ENCODE measurements at regions not wholly inside any gene's neighbourhood (a gene's known extent, or its start where the extent isn't known, plus 50 kb on each side); places are given as distances from the start of the nearest gene placed in this dataset.

DNA sequence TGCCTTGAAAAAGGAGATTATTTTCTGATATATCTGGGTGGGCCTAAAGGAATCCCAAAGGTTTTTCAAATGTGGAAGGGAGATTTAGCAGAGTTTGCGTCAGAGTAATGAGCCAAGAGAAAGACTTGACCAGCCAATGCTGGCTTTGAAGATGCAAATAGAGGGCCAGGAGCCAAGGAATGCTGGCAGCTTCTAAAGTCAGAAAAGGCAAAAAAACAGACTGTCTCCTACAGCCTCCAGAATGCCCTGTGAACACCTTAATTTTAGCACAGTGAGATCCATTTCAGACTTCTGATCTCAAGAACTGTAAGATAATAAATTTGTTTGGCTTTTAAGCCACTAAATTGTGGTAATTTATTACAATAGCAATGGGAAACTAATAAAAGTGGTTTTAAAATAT, 122.6 kb upstream of the FREM1 start:
- no peak for TF ChIP-seq ZNF274 (IDR thresholded peaks at IDR 0.05; ENCODE audit: low read depth, low read length)
- TF ChIP-seq YY1 (IDR thresholded peaks at IDR 0.05; ENCODE audit: insufficient read depth, insufficient read length), result no peak
